ENCODE measurements at regions not wholly inside any gene's neighbourhood (a gene's known extent, or its start where the extent isn't known, plus 50 kb on each side); places are given as distances from the start of the nearest gene placed in this dataset.
"Not testable (repeated sequence)": the region's sequence is repeated elsewhere in the genome, so short reads cannot be mapped to it uniquely, and the experiment has no call there.

GRCh38 chr12:22126101-22126500 is 80.1 kb downstream of the CMAS start:
- TF ChIP-seq, protein P1, sequence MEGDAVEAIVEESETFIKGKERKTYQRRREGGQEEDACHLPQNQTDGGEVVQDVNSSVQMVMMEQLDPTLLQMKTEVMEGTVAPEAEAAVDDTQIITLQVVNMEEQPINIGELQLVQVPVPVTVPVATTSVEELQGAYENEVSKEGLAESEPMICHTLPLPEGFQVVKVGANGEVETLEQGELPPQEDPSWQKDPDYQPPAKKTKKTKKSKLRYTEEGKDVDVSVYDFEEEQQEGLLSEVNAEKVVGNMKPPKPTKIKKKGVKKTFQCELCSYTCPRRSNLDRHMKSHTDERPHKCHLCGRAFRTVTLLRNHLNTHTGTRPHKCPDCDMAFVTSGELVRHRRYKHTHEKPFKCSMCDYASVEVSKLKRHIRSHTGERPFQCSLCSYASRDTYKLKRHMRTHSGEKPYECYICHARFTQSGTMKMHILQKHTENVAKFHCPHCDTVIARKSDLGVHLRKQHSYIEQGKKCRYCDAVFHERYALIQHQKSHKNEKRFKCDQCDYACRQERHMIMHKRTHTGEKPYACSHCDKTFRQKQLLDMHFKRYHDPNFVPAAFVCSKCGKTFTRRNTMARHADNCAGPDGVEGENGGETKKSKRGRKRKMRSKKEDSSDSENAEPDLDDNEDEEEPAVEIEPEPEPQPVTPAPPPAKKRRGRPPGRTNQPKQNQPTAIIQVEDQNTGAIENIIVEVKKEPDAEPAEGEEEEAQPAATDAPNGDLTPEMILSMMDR (IDR thresholded peaks at IDR 0.05), result not testable (repeated sequence)
- not testable (repeated sequence) for TF ChIP-seq POLR2A (IDR thresholded peaks at IDR 0.05)

All from heart left ventricle (tissue), 13 donors.